Left forelimb (tissue), 1 donor: ENCODE measurements at regions not wholly inside any gene's neighbourhood (a gene's known extent, or its start where the extent isn't known, plus 50 kb on each side); places are given as distances from the start of the nearest gene placed in this dataset.

ENCODE experiments used
- DNase-seq: peaks from one replicate; pipeline ENCODE4 v3.0.0-alpha.2; 2018; ENCODE audit warnings: low spot score

- no peak for DNase-seq
Measured at GRCh38 chr15:101590785-101591184, 61.4 kb downstream of the TM2D3 start.

- DNase-seq = no peak
Measured at GRCh38 chr15:101583284-101583683, 68.9 kb downstream of the TM2D3 start.

- no peak for DNase-seq
Measured at GRCh38 chr15:101580431-101580830, 71.8 kb downstream of the TM2D3 start.

- DNase-seq = no peak
Measured at GRCh38 chr15:101579631-101580163, 72.5 kb downstream of the TM2D3 start.

- DNase-seq = no peak
Measured at GRCh38 chr15:101578443-101578894, 73.7 kb downstream of the TM2D3 start.

GRCh38 chr15:101573951-101574350 lies 78.2 kb downstream of the TM2D3 start:
- DNase-seq = no peak

GRCh38 chr15:101570241-101570640 lies 80.7 kb upstream of the PCSK6 start:
- no peak for DNase-seq

- DNase-seq = no peak
Measured at GRCh38 chr15:101568821-101569555, 79.5 kb upstream of the PCSK6 start.

GRCh38 chr15:101568309-101568708 lies 78.8 kb upstream of the PCSK6 start:
- no peak for DNase-seq

- no peak for DNase-seq
Measured at GRCh38 chr15:101566748-101567488, 77.4 kb upstream of the PCSK6 start.

- DNase-seq = no peak
Measured at GRCh38 chr15:101565377-101565776, 75.9 kb upstream of the PCSK6 start.

GRCh38 chr15:101563176-101563796 lies 73.8 kb upstream of the PCSK6 start:
- DNase-seq = no peak

GRCh38 chr15:101562428-101563059 lies 73.0 kb upstream of the PCSK6 start:
- DNase-seq = no peak

- no peak for DNase-seq
Measured at GRCh38 chr15:101561584-101561906, 72.0 kb upstream of the PCSK6 start.

GRCh38 chr15:101560722-101561583 lies 71.4 kb upstream of the PCSK6 start:
- DNase-seq = peak; percentile 58

- peak; percentile 60 for DNase-seq
Measured at GRCh38 chr15:101559952-101560351, 70.4 kb upstream of the PCSK6 start.

- peak; percentile 50 for DNase-seq
Measured at GRCh38 chr15:101558221-101558941, 68.9 kb upstream of the PCSK6 start.

- DNase-seq = peak; percentile 62
Measured at GRCh38 chr15:101556273-101556672, 66.8 kb upstream of the PCSK6 start.

- peak; percentile 52 for DNase-seq
Measured at GRCh38 chr15:101554115-101554915, 64.8 kb upstream of the PCSK6 start.
